ENCODE measurements at regions not wholly inside any gene's neighbourhood (a gene's known extent, or its start where the extent isn't known, plus 50 kb on each side); places are given as distances from the start of the nearest gene placed in this dataset.

DNA sequence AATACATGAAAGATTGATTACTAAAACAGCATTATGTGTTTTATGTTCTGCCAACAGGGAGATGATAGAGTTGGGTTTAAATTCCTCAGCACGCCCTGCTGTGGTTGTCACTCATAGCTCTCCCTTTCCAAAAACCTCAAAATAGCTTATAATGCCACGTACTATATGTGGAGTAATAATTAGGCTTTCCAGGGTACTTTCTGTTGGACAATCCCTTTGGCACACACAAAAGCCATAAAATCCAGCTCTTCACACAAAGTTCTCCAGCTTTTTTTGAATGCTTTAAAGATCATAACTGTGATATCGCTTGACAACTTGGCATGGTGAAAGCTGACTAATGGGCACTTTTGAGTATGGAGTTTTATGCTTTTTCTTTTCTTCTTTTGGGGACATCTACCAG is 145.3 kb upstream of the DCN start:
- no peak overlapping the region for H3K27ac Mint-ChIP-seq
- H3K4me3 Mint-ChIP-seq = no peak overlapping the region
- no peaks in the 10 kb centered on the region for H3K9me3 Mint-ChIP-seq
- intact Hi-C loops (cut with micrococcal nuclease) = loop anchor here (2.0 kb wide), 1 partner anchor 349 kb away; no protein-coding TSS in a partner anchor
- H3K27me3 Mint-ChIP-seq = no peaks in the 10 kb centered on the region
- H3K4me1 Mint-ChIP-seq (ENCODE audit: low read depth) = no peaks in the 10 kb centered on the region
- no peaks in the 10 kb centered on the region for H3K36me3 Mint-ChIP-seq (ENCODE audit: low read depth)

DNA sequence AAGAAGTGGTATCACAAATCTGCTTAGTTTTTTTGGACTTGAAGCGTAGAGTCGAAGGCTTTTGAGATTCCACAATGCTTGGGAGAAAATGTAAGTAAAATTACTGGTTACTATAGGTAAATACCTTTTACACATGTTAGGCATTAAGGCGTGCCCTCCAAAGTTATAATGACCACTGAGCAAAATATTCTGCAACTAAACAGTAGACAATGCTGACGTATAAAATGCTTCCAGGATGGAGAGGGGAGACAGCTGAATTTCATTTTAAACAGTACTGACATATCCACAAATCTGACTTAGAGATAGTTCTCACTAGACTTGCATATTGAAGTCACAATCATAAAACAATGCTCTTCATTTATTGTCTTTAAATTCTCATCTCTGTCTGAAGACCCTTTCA is 144.5 kb upstream of the DCN start:
- intact Hi-C loops (cut with micrococcal nuclease) = loop anchor here (2.0 kb wide), 1 partner anchor 348 kb away; no protein-coding TSS in a partner anchor
- H3K4me1 Mint-ChIP-seq (ENCODE audit: low read depth) = no peaks in the 10 kb centered on the region
- H3K27ac Mint-ChIP-seq = no peak overlapping the region
- no peaks in the 10 kb centered on the region for H3K27me3 Mint-ChIP-seq
- no peak overlapping the region for H3K4me3 Mint-ChIP-seq
- H3K9me3 Mint-ChIP-seq = no peaks in the 10 kb centered on the region
- no peaks in the 10 kb centered on the region for H3K36me3 Mint-ChIP-seq (ENCODE audit: low read depth)

DNA sequence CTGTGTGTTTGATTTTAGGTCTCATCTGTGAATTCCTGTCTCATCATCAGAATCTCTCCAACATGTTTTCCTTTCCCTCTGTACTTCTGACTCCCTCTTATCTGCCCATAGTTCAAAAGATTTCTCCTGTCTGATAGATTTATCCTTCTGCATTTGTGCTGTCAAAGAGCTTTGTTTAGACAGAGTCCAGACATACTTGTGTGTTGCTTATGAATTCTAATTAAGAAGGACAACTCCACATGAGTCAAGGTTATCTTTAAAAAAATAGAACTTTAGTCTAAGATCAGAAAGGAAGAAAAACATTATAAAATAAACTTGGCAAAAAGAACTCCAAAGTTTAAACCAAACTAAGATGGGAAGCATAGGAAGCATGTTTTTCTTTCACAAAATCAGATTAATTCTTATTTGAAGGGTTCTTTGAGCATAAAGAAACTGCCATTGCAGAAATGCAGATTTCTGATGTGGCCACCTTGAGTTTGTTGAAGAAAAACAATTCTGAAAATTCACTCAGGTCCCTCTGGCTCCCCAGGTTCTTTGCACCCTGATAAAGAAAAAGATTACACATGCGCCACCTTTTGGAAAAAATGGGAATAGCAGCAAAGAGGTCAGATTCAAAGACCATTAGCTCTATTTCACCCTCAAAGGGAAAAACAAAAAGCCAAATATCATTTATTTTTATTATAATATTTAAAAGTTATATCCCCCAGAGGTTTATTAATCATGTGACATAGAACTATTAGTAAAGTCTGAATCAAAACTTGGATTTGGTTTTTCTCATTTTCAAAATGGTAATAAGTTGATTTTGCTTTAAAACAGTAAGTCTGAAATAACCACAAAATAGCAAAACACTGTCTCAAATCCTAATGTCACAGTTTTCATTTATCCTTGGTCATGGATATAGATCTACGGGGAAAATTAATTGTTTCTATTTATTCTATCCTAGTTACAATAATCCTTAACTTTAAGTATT is 143.7 kb upstream of the DCN start:
- Mint-ChIP-seq H3K27ac (no peak overlapping the region), H3K27me3 (no peaks in the 10 kb centered on the region), H3K4me3 (no peak overlapping the region), H3K36me3 (ENCODE audit: low read depth) (no peaks in the 10 kb centered on the region), H3K4me1 (ENCODE audit: low read depth) (no peaks in the 10 kb centered on the region), H3K9me3 (no peaks in the 10 kb centered on the region)
- intact Hi-C loops (cut with micrococcal nuclease) = loop anchor here (2.0 kb wide), 1 partner anchor 348 kb away; no protein-coding TSS in a partner anchor

GRCh38 chr12:91320999-91321398 is 138.4 kb upstream of the DCN start:
- intact Hi-C loops (cut with micrococcal nuclease) = no loop called here
- Mint-ChIP-seq H3K36me3 (ENCODE audit: low read depth) (no peaks in the 10 kb centered on the region), H3K27ac (no peak overlapping the region), H3K4me3 (no peak overlapping the region), H3K27me3 (no peaks in the 10 kb centered on the region), H3K9me3 (no peaks in the 10 kb centered on the region), H3K4me1 (ENCODE audit: low read depth) (no peaks in the 10 kb centered on the region)

GRCh38 chr12:91319071-91319760 is 136.6 kb upstream of the DCN start:
- H3K36me3 Mint-ChIP-seq (ENCODE audit: low read depth) = no peaks in the 10 kb centered on the region
- no peak overlapping the region for H3K4me3 Mint-ChIP-seq
- no peaks in the 10 kb centered on the region for H3K4me1 Mint-ChIP-seq (ENCODE audit: low read depth)
- intact Hi-C loops (cut with micrococcal nuclease) = no loop called here
- no peaks in the 10 kb centered on the region for H3K9me3 Mint-ChIP-seq
- H3K27me3 Mint-ChIP-seq = no peaks in the 10 kb centered on the region
- H3K27ac Mint-ChIP-seq = no peak overlapping the region

DNA sequence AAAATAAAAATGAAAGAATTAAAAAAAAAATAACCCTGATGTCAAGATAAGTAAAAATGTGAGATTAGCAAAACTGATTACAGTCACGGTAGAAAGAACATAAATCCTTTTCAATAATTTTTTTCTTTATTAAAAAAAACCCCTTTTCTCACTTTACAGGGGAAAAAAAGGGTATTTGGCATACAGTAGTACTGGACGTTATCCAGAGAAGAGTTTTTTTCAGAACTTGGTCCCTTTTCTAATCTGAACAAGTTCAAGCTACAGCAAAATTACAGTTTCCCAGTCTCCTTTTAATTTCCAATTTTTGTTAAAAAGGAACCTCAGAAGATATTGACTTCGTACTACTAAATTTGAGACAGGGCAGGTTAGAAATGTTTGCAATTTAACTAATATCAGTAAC is 134.7 kb upstream of the DCN start:
- intact Hi-C loops (cut with micrococcal nuclease) = no loop called here
- Mint-ChIP-seq H3K27me3 (no peaks in the 10 kb centered on the region), H3K36me3 (ENCODE audit: low read depth) (no peaks in the 10 kb centered on the region), H3K4me3 (no peak overlapping the region), H3K27ac (no peak overlapping the region), H3K4me1 (ENCODE audit: low read depth) (no peaks in the 10 kb centered on the region), H3K9me3 (no peaks in the 10 kb centered on the region)

- no peaks in the 10 kb centered on the region for H3K27me3 Mint-ChIP-seq
- no peaks in the 10 kb centered on the region for H3K9me3 Mint-ChIP-seq
- no peak overlapping the region for H3K4me3 Mint-ChIP-seq
- no peak overlapping the region for H3K27ac Mint-ChIP-seq
- intact Hi-C loops (cut with micrococcal nuclease) = no loop called here
- H3K36me3 Mint-ChIP-seq (ENCODE audit: low read depth) = no peaks in the 10 kb centered on the region
- no peaks in the 10 kb centered on the region for H3K4me1 Mint-ChIP-seq (ENCODE audit: low read depth)
Observed at GRCh38 chr12:91316907-91317269, 134.3 kb upstream of the DCN start.

DNA sequence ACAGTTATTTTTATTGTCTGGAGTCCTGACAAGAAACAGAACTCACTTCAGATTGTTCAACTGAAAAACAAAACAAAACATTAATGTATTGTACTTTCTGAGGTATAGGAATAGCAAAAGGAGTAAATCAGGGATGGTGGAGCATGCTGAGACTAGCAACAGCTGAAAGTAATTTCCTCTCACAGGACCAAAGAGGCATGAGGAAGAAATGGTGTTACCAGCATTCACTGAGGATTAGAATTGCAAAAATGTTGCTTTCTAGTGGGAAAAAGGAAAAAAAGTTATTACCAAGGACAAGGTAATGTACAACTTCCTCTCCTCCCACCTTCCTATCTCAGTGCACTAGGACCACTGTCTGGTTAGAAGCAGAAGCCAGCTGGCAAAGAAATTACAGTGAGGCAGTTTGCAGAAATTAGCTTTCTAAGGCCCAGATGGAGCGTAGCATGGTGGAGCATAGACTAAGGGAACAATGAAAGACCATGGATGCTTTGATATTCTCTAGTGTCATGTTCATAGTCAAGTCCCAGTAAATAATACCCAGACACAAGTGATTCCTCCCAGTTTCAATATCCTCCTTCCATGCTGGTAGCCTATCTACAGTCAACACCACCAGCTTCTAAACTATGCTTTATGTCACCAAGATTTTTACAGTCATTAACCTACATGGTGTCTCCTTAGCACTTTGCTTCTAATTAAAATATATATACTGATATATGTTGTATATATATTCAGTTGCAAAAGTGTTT is 133.7 kb upstream of the DCN start:
- no peaks in the 10 kb centered on the region for H3K36me3 Mint-ChIP-seq (ENCODE audit: low read depth)
- H3K27me3 Mint-ChIP-seq = no peaks in the 10 kb centered on the region
- no peak overlapping the region for H3K27ac Mint-ChIP-seq
- intact Hi-C loops (cut with micrococcal nuclease) = no loop called here
- no peaks in the 10 kb centered on the region for H3K9me3 Mint-ChIP-seq
- H3K4me1 Mint-ChIP-seq (ENCODE audit: low read depth) = no peaks in the 10 kb centered on the region
- H3K4me3 Mint-ChIP-seq = no peak overlapping the region

DNA sequence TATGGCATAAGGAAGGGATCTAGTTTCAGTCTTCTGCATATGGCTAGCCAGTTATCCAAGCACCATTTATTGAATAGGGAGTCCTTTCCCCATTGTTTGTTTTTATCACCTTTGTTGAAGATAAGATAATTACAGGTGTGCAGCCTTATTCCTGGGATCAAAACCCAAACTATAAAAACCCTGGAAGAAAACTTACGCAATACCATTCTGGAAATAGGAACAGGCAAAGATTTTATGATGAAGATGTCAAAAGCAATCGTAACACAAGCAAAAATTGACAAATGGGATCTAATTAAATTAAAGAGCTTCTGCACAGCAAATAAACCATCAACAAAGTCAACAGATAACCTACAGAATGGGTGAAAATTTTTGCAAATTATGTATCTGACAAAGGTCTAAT is 128.5 kb upstream of the DCN start:
- H3K27me3 Mint-ChIP-seq = no peaks in the 10 kb centered on the region
- no peaks in the 10 kb centered on the region for H3K36me3 Mint-ChIP-seq (ENCODE audit: low read depth)
- no peak overlapping the region for H3K27ac Mint-ChIP-seq
- H3K4me3 Mint-ChIP-seq = no peak overlapping the region
- no peaks in the 10 kb centered on the region for H3K9me3 Mint-ChIP-seq
- peaks cover 8% of the 10 kb centered on the region for H3K4me1 Mint-ChIP-seq (ENCODE audit: low read depth)
- intact Hi-C loops (cut with micrococcal nuclease) = no loop called here

DNA sequence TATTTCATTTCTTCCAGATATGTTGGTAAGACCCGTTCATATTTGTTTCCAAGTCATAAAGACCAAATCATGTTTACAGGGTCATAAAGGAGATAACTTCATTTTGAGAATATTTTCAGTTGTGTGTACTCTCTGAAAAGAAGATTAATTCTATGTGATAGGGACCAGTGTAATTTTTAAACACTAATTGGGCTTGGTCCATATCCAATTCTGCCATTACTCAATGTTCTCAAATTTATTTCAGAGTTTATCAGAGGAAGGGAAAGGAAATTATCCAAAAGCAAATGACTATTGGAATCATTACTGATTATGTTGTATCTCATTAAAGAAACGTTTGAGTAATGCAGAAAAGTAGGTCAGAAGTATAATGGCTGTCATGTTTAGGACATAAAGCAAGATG is 126.8 kb upstream of the DCN start:
- peaks cover 8% of the 10 kb centered on the region for H3K4me1 Mint-ChIP-seq (ENCODE audit: low read depth)
- no peaks in the 10 kb centered on the region for H3K36me3 Mint-ChIP-seq (ENCODE audit: low read depth)
- H3K4me3 Mint-ChIP-seq = no peak overlapping the region
- intact Hi-C loops (cut with micrococcal nuclease) = no loop called here
- no peaks in the 10 kb centered on the region for H3K9me3 Mint-ChIP-seq
- no peaks in the 10 kb centered on the region for H3K27me3 Mint-ChIP-seq
- H3K27ac Mint-ChIP-seq = no peak overlapping the region

DNA sequence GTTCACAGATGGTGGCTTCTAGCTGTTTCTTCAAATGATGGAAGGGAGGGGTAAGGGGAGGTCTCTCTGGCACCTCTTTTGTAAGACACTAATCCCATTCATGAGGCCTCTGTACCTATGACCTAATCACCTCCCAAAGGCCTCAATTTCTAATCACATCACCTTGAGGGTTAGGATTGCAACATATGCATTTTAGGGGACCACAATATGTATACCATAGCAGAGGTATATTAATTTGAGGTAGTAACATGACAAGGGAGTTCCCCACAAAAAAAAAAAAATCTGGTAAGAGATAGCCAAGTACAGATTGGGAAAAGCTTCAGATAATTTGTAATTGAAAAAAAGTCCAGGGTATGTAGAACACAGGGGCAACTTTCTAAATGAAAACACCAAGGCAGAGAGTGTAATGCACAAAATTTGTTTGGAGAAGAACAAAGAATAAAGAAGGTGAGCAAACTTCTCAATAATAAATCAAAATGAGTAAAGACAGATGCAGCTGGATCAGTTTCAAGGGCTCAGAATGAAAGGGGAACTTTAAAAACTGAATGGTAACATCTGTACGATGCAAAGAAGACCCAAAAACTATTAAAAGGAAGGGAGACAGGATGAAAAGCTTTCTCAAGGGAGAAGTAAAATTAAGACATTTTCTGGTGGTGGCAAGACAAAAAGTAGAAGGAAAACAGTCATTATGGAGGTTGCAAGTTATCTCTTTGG is 125.5 kb upstream of the DCN start:
- H3K9me3 Mint-ChIP-seq = no peaks in the 10 kb centered on the region
- intact Hi-C loops (cut with micrococcal nuclease) = no loop called here

DNA sequence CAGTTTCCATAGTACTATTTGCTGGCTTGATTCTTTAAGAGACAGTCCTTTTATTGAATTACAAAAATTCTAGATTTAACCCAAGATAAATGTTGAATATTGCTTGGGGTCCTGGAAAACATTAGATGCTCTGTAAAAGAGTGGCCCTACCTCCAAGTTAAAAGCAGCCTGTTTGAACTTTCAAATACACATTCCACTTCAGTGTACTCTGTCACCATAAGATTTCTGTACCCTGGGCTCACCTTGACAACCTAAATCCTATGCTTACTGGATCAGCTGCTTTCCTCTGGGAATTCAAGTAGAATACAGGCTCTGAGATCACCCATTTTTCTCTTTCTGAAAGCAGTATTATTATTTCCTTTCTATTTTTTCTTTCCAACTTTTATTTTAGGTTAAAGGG is 107.7 kb upstream of the DCN start:
- H3K27me3 Mint-ChIP-seq = no peaks in the 10 kb centered on the region
- H3K4me3 Mint-ChIP-seq = no peak overlapping the region
- intact Hi-C loops (cut with micrococcal nuclease) = no loop called here
- H3K36me3 Mint-ChIP-seq (ENCODE audit: low read depth) = no peaks in the 10 kb centered on the region
- peaks cover 9% of the 10 kb centered on the region for H3K9me3 Mint-ChIP-seq
- no peak overlapping the region for H3K27ac Mint-ChIP-seq
- H3K4me1 Mint-ChIP-seq (ENCODE audit: low read depth) = no peaks in the 10 kb centered on the region

More for the DNA sequence above, 125.5 kb upstream of the DCN start:
- H3K27ac Mint-ChIP-seq = no peak overlapping the region
- no peaks in the 10 kb centered on the region for H3K27me3 Mint-ChIP-seq
- H3K36me3 Mint-ChIP-seq (ENCODE audit: low read depth) = no peaks in the 10 kb centered on the region
- peaks cover 8% of the 10 kb centered on the region for H3K4me1 Mint-ChIP-seq (ENCODE audit: low read depth)
- no peak overlapping the region for H3K4me3 Mint-ChIP-seq

DNA sequence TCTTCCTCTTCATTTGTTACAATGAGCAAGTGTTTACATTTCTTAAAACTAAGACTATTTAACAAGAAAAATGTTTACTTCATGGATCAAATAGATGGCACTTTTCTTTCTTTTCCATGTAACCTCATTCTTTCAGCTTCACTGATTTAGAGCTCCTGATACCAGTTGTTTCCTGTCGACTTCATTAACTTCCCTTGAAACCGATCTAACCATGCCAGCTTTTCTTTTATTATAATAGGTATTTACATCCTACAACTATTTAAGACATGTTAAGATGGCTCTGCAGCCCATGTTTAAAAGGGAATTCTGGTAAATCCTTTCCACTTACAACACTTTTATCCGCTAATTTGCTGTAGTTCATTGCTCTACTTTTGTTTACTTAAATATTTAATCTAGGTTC is 107.3 kb upstream of the DCN start:
- Mint-ChIP-seq H3K27ac (no peak overlapping the region), H3K4me1 (ENCODE audit: low read depth) (no peaks in the 10 kb centered on the region), H3K9me3 (peaks cover 4% of the 10 kb centered on the region), H3K27me3 (no peaks in the 10 kb centered on the region), H3K36me3 (ENCODE audit: low read depth) (no peaks in the 10 kb centered on the region), H3K4me3 (no peak overlapping the region)
- intact Hi-C loops (cut with micrococcal nuclease) = no loop called here
